Fibroblast of skin of scalp (primary cell): ENCODE measurements at regions not wholly inside any gene's neighbourhood (a gene's known extent, or its start where the extent isn't known, plus 50 kb on each side); places are given as distances from the start of the nearest gene placed in this dataset.

Experiments used
- DNase-seq: peaks from one replicate; pipeline ENCODE4 v3.0.0-alpha.2; 2013

- no peak for DNase-seq
Observed at GRCh38 chr5:124692950-124693349, 53.5 kb downstream of the ZNF608 start.

GRCh38 chr5:124692324-124692723 is 54.1 kb downstream of the ZNF608 start:
- peak; percentile 90 for DNase-seq

GRCh38 chr5:124689653-124690052 is 56.8 kb downstream of the ZNF608 start:
- DNase-seq: no peak

- DNase-seq: no peak
Observed at GRCh38 chr5:124686239-124687004, 60.0 kb downstream of the ZNF608 start.

GRCh38 chr5:124685404-124685930 is 61.0 kb downstream of the ZNF608 start:
- no peak for DNase-seq

- no peak for DNase-seq
Observed at GRCh38 chr5:124683917-124684555, 62.4 kb downstream of the ZNF608 start.

GRCh38 chr5:124679578-124680199 is 66.8 kb downstream of the ZNF608 start:
- no peak for DNase-seq

GRCh38 chr5:124678922-124679519 is 67.4 kb downstream of the ZNF608 start:
- no peak for DNase-seq

GRCh38 chr5:124678468-124678867 is 68.0 kb downstream of the ZNF608 start:
- DNase-seq: no peak

- peak; percentile 88 for DNase-seq
Observed at GRCh38 chr5:124677374-124678351, 68.8 kb downstream of the ZNF608 start.

- no peak for DNase-seq
Observed at GRCh38 chr5:124675931-124676846, 70.2 kb downstream of the ZNF608 start.

- DNase-seq: no peak
Observed at GRCh38 chr5:124671193-124671592, 75.2 kb downstream of the ZNF608 start.

GRCh38 chr5:124670722-124671184 is 75.7 kb downstream of the ZNF608 start:
- no peak for DNase-seq

GRCh38 chr5:124669956-124670721 is 76.3 kb downstream of the ZNF608 start:
- peak; percentile 23 for DNase-seq

- no peak for DNase-seq
Observed at GRCh38 chr5:124669300-124669648, 77.2 kb downstream of the ZNF608 start.

GRCh38 chr5:124668353-124669299 is 77.8 kb downstream of the ZNF608 start:
- DNase-seq: no peak

- no peak for DNase-seq
Observed at GRCh38 chr5:124665625-124666024, 80.8 kb downstream of the ZNF608 start.

- peak; percentile 34 for DNase-seq
Observed at GRCh38 chr5:124665035-124665434, 81.4 kb downstream of the ZNF608 start.

GRCh38 chr5:124664287-124664686 is 82.2 kb downstream of the ZNF608 start:
- DNase-seq: no peak
